ENCODE measurements at regions not wholly inside any gene's neighbourhood (a gene's known extent, or its start where the extent isn't known, plus 50 kb on each side); places are given as distances from the start of the nearest gene placed in this dataset.
"Not testable (repeated sequence)": the region's sequence is repeated elsewhere in the genome, so short reads cannot be mapped to it uniquely, and the experiment has no call there.

DNA sequence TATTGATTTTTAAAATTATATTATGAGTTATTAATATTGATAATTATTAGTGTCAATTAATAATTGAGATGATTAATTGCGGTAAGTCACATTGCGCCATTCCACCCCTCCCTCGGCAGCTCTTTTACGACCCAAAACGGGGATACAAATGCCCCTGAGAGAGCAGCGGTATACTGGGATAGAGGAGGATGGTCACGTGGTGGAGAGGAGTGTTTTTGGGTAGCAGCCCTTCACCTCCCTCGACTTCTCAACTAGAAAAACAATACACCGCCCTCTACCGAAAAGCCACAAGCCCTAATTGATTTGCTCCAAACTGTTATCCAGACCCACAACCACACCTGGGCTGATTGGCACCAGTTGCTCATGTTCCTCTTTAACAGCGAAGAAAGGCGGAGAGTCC, 71.0 kb downstream of the DAPL1 start:
- not testable (repeated sequence) for DNase-seq (ENCODE audit: low read depth); H3K4me3 ChIP-seq (ENCODE audit: low read depth, low read length)

DNA sequence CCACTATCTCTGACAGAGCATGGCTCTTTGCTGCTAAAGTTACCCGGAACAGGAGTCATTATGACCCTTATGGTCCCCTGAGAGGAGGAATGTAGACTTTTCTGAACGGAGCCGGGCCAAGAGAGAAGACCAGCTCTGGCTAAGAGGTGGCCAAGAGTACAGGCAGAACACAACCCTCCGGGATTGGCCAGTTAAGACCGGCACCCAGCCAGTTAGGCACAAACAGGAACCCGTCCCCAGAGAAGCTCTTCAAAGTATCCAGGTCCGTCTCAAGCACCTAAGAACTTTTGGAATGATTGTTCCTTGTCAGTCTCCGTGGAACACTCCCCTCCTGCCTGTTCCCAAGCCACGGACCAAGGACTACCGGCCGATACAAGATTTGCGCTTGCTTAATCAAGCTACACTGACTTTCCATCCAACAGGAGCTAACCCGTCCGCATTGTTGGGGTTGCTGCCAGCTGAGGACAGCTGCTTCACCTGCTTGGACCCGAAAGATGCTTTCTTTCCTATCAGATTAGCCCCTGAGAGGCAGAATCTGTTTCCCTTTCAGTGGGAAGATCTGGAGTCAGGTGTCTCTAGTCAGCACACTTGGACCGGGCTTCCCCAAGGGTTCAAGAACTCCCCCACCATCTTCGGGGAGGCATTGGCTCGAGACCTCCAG, 72.5 kb downstream of the DAPL1 start:
- H3K4me3 ChIP-seq (ENCODE audit: low read depth, low read length); DNase-seq (ENCODE audit: low read depth): not testable (repeated sequence)

DNA sequence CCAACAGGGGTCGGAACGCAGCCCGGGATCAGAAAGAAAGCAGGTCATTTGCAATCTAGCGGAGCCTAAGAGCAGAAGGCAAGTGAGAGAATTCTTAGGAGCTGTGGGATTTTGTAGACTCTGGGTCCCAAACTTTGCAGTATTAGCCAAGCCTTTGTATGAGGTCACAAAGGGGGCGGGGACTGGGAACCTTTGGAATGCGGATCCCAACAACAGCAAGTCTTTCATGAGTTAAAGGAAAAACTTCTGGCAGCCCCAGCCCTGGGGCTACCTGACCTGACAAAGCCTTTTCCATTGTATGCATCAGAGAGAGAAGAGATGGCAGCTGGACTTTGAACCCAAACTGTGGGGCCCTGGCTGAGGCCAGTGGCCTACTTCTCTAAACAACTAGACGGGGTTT, 73.3 kb downstream of the DAPL1 start:
- not testable (repeated sequence) for H3K4me3 ChIP-seq (ENCODE audit: low read depth, low read length); DNase-seq (ENCODE audit: low read depth)

DNA sequence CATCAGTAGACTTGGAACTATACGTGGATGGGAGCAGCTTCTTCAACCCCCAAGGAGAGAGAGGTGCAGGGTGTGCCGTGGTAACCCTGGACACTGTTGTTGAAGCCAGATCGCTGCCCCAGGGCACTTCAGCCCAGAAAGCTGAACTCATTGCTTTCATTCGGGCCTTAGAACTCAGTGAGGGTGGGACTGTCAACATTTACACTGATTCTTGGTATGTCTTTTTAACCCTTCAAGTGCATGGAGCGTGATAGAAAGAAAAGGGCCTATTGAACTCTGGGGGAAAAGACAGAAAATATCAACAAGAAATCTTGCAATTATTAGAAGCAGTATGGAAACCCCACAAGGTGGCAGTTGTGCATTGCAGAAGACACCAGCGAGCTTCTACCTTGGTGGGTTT, 74.0 kb downstream of the DAPL1 start:
- H3K4me3 ChIP-seq (ENCODE audit: low read depth, low read length); DNase-seq (ENCODE audit: low read depth): not testable (repeated sequence)

DNA sequence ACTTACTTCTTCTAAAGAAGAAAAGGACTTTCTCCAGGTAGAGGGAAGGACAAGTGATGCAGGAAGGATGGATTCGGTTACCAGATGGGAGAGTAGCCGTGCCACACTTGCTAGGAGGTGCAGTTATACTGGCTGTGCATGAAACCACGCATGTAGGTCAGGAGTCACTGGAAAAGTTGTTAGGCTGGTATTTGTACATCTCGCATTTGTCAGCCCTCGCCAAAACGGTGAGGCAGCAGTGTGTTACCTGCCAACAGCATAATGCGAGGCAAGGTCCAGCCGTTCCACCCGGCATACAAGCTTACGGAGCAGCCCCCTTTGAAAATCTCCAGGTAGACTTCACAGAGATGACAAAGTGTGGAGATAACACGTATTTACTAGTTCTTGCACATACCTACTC, 74.5 kb downstream of the DAPL1 start:
- not testable (repeated sequence) for H3K4me3 ChIP-seq (ENCODE audit: low read depth, low read length); DNase-seq (ENCODE audit: low read depth)

DNA sequence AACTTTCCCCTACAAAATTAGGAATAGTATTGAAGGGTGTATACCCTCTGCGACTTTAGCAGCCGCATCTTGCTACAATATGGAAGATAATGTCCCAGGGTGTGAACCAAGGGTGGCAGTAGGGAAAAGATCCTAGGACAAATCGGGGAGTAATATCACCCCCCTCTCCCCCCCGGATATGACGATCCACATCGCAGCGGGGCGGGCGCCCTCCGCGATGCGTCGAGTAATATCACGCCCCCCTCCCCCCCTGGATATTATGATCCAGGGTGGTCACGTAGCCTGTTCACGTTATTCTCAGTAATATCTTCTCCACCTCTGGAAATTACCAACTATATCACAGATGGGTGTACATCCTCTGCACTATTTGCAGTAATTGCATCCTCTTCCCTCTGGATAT, 82.9 kb downstream of the DAPL1 start:
- TF ChIP-seq, protein P1, sequence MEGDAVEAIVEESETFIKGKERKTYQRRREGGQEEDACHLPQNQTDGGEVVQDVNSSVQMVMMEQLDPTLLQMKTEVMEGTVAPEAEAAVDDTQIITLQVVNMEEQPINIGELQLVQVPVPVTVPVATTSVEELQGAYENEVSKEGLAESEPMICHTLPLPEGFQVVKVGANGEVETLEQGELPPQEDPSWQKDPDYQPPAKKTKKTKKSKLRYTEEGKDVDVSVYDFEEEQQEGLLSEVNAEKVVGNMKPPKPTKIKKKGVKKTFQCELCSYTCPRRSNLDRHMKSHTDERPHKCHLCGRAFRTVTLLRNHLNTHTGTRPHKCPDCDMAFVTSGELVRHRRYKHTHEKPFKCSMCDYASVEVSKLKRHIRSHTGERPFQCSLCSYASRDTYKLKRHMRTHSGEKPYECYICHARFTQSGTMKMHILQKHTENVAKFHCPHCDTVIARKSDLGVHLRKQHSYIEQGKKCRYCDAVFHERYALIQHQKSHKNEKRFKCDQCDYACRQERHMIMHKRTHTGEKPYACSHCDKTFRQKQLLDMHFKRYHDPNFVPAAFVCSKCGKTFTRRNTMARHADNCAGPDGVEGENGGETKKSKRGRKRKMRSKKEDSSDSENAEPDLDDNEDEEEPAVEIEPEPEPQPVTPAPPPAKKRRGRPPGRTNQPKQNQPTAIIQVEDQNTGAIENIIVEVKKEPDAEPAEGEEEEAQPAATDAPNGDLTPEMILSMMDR (IDR thresholded peaks at IDR 0.05; ENCODE audit: insufficient read depth, low read depth, low read length, missing control alignments): no peak
- H3K4me3 ChIP-seq (ENCODE audit: low read depth, low read length): no peak overlapping the region
- no peak for DNase-seq (ENCODE audit: low read depth)

DNA sequence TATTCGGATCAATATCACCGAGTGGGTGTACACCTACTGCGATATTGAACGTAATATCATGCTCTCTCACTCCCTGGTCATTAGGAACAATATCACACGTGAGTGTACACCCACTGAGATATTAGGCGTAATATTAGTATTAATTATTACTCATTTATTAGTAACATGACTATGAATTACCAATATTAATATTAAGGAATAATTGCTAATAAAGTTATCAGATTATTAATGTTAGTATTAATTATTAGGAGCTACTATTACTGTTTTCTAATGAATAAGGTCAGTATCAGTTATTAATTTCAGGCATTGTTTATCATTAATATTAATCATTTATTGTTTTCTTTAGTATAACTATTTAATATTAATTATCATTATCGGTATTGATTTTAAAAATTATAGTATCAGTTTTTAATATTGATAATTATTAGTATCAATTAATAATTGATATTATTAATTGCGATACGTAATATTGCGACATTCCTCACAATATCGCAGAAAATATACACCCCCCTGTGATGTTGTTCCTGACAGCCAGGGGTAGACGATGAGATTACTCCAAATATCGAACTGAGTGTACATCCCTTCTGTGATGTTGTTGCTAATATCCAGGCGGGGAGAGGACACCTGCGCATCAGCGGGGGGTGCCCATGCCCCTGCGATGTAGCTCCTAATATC, 84.2 kb downstream of the DAPL1 start:
- TF ChIP-seq, protein P1 (IDR thresholded peaks at IDR 0.05; ENCODE audit: insufficient read depth, low read depth, low read length, missing control alignments): no peak
- H3K4me3 ChIP-seq (ENCODE audit: low read depth, low read length): no peak overlapping the region
- DNase-seq (ENCODE audit: low read depth): no peak

DNA sequence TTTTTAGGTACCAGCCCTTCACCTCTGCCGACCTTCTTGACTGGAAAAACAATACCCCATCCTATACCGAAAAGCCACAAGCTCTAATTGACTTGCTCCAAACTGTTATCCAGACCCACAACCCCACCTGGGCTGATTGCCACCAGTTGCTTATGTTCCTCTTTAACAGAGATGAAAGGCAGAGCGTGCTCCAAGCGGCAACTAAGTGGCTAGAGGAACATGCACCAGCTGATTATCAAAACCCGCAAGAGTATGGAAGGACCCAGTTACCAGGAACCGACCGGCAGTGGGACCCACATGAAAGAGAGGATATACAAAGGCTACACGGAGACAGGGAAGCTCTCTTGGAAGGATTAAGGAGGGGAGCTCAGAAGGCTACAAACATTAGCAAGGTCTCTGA, 86.1 kb upstream of the TANC1 start:
- TF ChIP-seq, protein P1 (IDR thresholded peaks at IDR 0.05; ENCODE audit: insufficient read depth, low read depth, low read length, missing control alignments): no peak
- H3K4me3 ChIP-seq (ENCODE audit: low read depth, low read length): no peak overlapping the region
- no peak for DNase-seq (ENCODE audit: low read depth)

DNA sequence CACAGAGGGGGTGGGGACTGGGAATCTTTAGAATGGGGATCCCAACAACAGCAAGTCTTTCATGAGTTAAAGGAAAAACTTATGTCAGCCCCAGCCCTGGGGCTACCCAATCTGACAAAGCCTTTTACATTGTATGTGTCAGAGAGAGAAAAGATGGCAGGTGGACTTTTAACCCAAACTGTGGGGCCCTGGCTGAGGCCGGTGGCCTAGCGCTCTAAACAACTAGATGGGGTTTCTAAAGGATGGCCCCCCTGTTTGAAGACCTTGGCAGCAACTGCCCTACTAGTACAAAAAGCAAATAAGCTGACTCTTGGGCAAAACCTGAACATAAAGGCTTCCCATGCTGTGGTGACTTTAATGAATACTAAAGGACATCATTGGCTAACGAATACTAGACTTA, 83.9 kb upstream of the TANC1 start:
- H3K4me3 ChIP-seq (ENCODE audit: low read depth, low read length); DNase-seq (ENCODE audit: low read depth): not testable (repeated sequence)

DNA sequence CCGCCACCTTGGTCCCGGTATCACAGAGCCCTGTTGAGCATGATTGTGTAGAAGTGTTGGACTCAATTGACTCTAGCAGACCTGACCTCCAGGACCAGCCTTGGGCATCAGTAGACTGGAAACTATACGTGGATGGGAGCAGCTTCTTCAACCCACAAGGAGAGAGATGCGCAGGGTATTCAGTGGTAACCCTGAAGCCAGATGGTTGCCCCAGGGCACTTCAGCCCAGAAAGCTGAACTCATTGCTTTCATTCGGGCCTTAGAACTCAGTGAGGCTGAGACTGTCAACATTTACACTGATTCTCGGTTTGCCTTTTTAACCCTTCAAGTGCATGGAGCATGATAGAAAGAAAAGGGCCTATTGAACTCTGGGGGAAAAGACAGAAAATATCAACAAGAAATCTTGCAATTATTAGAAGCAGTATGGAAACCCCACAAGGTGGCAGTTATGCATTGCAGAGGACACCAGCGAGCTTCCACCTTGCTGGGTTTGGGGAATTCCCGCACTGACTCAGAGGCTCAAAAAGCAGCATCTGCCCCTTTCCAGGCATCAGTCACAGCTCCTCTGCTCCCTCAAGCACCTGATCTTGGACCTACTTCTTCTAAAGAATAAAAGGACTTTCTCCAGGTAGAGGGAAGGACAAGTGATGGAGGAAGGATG, 83.3 kb upstream of the TANC1 start:
- H3K4me3 ChIP-seq (ENCODE audit: low read depth, low read length): not testable (repeated sequence)
- DNase-seq (ENCODE audit: low read depth): peak; percentile 33

DNA sequence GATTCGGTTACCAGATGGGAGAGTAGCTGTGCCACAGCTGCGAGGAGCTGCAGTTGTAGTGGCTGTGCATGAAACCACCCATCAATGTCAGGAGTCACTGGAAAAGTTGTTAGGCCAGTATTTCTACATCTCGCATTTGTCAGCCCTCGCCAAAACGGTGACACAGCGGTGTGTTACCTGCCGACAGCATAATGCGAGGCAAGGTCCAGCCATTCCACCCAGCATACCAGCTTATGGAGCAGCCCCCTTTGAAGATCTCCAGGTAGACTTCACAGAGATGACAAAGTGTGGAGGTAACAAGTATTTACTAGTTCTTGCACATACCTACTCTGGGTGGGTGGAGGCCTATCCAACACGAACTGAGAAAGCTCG, 82.8 kb upstream of the TANC1 start:
- DNase-seq (ENCODE audit: low read depth); H3K4me3 ChIP-seq (ENCODE audit: low read depth, low read length): not testable (repeated sequence)
